GM21786 (cell line): ENCODE measurements at regions not wholly inside any gene's neighbourhood (a gene's known extent, or its start where the extent isn't known, plus 50 kb on each side); places are given as distances from the start of the nearest gene placed in this dataset.
"Not testable (repeated sequence)": the region's sequence is repeated elsewhere in the genome, so short reads cannot be mapped to it uniquely, and the experiment has no call there.

ENCODE experiments used
- ATAC-seq: cut with Tn5 transposase; IDR thresholded peaks from one replicate; pipeline ENCODE4 v1.9.1; 2021; ENCODE audit not compliant: unreplicated experiment

- ATAC-seq: no peak
Measured at GRCh38 chr5:108696951-108697715, 50.6 kb upstream of the FER start.

DNA sequence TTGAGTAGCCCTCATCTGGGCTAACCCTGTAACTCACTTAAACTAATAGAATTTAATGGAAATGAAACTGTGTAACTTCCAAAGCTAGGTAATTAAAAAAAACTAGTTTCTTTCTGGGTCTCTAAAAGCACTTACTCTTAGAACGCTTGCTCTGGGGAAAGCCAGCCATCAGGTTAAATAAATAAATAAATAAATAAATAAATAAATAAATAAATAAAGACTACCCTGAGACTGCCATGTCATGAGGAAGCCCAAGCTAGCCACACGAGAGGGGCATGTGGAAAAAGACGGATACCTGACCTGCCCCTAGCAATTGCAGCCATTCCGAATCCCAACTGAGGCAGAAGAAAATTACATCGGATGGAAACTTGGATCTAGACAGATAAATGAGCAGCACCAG is 51.3 kb upstream of the FER start:
- ATAC-seq: no peak

DNA sequence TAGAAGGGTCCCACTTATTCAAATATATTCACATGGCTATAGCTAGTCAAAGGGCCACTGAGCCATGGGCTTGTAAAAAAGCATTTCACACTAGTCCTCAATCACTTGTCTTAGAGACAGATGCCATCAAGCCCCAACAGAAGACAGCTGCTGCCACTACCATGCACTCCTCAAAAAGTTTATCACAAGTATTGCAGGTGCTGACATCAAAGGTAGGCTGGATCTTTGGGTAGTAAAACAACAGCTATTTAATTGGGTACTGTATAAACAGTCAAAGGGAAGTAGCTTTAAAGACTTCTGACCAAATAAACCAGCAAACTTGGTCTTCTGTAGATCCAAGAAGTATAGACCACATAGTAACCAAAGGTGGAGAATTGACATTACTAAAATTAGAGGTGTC is 59.2 kb upstream of the FER start:
- no peak for ATAC-seq

DNA sequence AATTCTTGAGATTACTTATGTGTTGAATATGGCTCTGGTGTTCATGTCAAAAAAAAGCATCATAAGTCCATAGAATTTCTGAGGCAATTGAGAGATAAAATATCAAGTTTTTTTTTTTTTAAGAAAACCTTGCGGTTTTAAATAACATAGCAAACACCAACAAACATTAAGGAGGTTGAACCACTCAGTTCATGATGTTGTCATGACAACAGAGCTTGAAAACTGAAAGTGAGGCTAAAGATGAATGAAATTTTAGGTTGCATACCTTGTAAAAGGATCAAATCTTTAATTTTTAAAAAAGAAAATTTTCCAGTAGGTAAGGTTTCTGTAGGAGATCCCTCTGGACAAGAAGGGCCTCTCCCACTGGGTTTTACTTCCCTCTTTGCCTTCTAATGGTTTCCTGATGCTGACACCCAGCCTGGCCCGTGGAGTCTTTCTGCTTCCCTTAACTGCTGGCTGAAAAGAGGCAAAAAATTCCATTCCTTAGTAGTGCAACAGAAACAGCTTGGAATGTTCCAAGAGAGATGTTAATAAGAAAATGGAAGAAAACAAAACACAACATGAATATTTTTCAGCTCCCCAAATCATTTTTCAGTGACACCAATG is 60.0 kb upstream of the FER start:
- peak; percentile 59 for ATAC-seq

- ATAC-seq: no peak
Measured at GRCh38 chr5:108686676-108687075, 61.0 kb upstream of the FER start.

- ATAC-seq: not testable (repeated sequence)
Measured at GRCh38 chr5:108685448-108686216, 62.1 kb upstream of the FER start.

GRCh38 chr5:108681079-108681921 is 66.4 kb upstream of the FER start:
- peak; percentile 94 for ATAC-seq

DNA sequence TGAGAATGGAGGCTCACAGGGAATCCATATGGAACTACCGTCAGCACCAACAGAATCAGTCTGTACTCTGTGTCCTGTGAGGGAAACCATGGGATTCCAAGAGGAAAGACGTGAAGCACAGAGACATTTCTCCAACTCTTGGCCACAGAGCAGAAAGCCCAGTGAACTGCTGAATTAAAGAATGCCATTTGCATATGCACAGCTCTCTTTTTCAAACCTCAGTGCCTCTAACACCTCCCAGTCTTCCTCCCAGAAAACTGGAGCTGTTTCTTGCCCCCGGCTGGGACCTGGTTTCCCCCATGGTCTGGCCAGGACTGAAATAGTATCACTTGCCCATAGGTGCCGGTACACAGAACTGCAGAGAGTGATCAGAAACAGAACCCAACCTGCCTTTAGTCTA is 69.6 kb upstream of the FER start:
- no peak for ATAC-seq

DNA sequence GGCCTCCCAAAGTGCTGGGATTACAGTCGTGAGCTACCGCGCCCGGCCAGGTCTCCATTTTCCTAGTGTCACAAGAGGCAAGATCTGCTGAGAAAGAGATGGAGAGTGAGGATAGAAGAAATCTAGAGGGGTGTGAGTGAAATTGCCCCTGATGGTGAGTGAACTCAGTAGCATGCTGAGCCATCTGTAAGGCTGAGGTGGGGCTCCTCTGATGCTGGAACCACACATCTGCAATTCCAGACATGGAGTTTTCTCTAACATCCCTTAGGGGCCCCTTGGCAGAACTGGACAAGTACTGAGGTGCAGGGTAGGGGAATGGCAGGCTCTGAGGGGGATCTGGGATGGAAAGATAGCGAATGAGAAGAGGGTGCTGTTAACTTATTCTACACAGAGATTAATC is 72.0 kb upstream of the FER start:
- no peak for ATAC-seq

DNA sequence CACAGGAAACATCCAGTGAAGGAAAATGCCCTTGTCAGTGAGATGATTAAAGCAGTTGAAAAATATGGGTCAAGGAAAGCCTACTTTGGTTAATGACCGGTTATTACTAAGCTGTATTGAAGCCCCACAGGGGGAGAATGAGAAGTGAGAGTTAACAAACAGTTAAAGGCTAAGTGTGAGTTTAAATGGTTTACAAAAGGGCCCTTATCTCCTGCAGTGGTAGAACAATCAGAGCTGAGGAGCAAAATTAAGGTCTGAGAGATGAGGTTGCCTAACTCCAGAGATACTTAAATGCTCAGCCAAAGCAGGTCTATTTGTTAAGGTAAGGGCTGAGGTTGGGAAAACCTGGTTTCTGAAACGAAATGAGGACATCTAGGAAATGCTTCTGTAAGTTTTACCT is 75.1 kb upstream of the FER start:
- no peak for ATAC-seq

DNA sequence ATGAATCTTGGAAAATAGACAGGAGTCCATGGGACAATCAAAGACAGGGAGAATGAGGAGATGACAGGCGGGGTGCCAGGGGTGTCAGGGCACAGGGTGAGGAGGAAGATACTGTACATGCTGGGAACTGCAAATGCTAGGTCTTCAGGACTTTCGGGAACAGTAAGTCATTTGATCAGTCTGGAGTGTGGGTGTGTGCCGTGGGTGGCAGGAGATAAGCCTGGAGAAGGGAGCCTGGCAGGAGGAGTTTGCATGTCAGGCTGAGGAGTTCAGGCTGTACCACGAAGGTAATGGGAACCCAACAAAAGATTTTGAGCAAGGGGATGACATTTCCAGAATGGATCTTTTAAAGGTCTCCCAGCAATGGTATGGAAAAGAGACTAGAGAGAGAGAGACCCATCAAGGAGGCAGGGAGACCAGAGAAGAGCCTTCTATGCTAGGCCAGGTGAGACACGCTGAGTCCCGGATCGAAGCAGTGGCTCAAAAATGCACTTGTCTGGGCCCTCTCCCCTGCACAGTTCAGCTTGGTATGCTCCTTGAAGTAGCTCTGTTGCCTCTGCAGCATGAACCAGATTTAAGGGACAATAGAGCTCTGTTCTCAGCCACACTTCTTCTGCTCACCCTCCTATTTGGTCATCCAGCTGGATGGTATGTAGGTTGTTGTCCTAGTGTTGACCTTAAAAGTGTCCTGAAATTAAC is 77.0 kb upstream of the FER start:
- no peak for ATAC-seq

DNA sequence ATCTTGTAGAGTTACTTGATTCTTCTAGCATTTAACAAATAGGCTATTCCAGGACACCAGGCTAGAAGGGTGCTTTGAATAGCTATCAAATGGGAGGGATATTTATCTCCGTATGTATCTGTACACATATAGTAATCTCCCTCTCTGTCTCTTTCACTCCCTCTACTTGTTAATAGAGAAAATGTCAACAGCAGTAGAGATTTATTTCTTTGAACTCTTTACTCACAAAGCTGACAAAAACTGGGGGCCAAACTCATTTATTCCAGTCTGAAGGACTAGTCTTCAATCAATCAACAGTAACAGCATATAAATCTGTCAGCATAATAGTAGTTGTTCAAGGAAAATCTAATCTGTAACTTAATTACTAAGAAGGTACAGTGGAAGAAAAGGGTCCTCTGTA is 78.2 kb upstream of the FER start:
- no peak for ATAC-seq

- ATAC-seq: no peak
Measured at GRCh38 chr5:108661590-108662219, 86.0 kb upstream of the FER start.

- no peak for ATAC-seq
Measured at GRCh38 chr5:108661024-108661423, 86.7 kb upstream of the FER start.

DNA sequence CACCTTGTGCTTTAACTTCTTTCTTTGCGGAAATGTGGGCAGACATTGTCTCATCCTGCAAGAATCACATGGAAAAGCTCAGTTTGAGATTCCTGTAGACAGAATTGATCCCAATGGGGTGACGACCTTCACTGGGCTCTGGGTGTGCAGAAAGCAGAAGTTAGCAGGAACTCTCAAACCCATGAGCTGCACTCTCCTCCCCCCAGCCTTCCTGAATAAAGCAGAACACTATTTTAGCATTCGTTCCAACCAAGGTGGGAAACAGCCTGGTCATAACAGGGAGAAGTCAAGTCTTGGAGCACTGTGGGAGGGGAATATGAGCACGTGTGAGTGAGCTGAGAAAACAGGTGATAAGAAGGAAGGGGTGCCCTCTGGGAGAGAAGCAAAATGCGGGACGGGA is 87.4 kb upstream of the FER start:
- ATAC-seq: no peak

- no peak for ATAC-seq
Measured at GRCh38 chr5:108659531-108659930, 88.2 kb upstream of the FER start.

- ATAC-seq: no peak
Measured at GRCh38 chr5:108655750-108656450, 91.8 kb upstream of the FER start.

DNA sequence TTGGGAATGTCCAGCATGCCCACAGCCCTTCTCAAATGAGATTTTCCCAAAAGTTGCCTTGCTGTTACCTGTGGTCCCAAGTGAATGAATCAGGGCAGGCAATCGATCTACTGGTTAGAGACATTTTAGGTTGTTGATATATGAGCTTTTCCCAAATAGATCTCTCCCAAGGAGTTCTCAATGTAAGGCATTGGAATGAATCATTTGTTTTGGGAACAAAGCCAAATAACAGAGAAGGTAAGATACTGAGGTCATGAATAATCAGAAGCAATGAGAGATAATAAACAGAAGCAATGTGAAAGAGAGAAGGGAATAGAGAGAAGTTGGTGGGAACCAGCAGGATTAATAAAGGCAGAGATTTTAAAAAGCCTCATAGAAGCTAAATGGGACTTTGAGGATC is 93.6 kb upstream of the FER start:
- ATAC-seq: no peak

DNA sequence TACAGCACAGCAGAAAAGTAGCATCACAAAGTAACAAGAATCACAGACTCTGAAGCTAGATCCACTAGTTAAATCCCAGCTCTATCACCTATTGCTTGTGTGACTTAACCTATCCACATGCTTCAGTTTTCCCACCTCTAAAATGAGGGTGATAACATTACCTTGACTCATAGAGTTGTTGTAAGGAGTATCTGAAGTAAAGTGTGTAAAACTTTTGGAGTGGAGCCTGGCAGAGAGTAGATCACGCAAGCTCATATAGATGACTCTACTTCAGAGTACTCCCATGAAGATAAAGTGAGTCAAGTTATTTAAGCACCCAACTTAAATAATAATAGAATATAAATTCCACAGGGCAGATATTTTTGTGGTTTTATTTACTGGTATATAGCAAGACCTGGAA is 94.5 kb upstream of the FER start:
- no peak for ATAC-seq

DNA sequence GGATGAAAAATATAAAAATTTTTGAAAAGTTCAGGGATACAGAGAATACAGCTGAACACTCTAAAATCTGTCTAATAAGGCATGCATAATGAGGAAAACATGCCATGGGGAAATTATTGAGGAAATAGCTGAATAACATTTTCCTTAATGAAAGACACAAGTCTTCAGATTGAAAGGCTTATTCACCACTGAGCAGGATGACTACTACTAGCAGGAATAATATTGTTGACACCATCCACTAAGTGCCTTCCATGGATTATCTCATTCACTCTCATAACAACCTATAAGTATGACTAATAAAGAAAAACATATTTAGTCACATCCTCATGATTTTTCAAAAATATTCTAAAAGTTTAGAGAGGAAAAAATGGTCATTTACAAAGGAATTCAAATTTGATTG is 96.7 kb upstream of the FER start:
- ATAC-seq: no peak
